Right forelimb (tissue), 1 donor: ENCODE measurements at regions not wholly inside any gene's neighbourhood (a gene's known extent, or its start where the extent isn't known, plus 50 kb on each side); places are given as distances from the start of the nearest gene placed in this dataset.
"Not testable (repeated sequence)": the region's sequence is repeated elsewhere in the genome, so short reads cannot be mapped to it uniquely, and the experiment has no call there.

Experiments used
- DNase-seq: peaks from one replicate; pipeline ENCODE4 v3.0.0-alpha.2; 2018

DNA sequence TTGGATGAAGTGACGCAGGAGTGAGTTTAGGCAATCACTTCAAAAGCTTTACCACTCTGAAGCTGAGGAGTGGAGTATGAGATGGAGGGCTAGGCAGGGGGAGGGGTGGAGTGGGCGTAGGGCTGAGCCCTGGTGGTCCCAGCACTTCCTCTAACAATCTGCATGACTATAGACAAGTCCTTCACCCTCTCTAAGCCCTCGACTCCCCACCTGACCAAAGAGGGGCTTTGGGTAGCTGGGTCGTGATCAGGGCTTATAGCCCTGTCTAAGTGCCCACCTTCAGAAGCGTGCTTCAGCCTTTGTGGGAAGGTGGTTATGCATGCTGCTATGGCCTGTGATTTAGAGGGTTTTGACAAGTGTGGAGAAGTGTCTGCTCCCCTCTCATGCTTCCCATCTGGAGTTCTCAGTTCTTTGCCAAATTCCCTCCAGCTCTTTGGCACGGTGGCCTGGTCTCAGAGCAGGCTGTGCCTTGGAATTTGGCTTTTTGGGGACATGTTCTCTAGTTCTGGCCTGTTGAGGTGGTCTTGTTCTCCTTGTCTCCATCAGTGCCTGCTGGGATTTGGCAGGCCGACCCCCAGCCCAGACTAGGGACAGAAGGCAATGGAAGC, 53.0 kb downstream of the ACTBL2 start:
- no peak for DNase-seq

DNA sequence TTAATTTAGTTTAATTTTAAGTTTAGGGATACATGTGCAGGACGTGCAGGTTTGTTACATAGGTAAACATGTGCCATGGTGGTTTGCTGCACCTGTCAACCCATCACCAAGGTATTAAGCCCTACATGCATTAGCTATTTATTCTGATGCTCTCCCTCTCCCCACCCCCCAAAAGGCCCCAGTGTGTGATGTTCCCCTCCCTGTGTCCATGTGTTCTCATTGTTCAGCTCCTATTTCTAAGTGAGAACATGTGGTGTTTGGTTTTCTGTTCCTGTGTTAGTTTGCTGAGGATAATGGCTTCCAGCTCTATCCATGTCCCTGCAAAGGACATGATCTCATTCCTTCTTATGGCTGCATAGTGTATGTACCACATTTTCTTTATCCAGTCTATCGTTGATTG, 53.6 kb downstream of the ACTBL2 start:
- not testable (repeated sequence) for DNase-seq

DNA sequence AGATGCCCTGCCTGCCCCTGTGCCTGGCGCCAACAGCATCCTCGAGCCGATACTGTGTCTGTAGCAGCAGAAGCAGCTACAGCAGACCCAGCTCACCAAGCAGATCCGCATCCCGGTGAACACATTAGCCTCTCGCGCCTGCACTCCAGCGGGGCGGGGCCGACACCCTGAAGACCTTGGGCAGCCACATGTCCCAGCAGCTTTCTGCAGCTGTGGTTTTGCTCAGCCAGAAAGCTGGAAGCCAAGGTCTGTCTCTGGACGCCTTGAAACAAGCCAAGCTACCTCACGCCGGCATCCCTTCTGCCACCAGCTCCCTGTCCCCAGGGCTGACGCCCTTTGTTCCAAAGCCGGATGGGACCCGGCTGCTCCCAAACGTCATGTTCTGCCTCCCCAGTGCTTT, 59.6 kb downstream of the ACTBL2 start:
- no peak for DNase-seq

DNA sequence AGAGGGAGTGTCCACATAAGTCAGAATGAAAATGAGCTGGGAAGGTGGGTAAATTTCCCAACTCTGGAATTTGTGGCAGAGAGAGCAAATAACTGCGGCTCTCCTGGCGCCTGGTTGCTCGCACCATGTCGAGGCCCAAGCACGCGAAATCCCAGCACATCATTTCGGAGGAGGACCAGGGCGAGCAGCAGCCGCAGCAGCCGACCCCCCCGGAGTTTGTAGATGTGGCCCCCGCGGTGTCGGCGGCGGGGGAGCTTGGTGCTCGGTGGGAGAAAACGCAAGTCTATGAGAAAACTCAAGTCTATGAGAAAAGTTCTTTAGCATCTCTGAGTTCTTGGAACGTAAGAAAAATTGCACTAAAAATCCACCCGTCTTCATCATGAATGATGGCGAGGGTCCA, 60.3 kb downstream of the ACTBL2 start:
- DNase-seq = no peak

DNA sequence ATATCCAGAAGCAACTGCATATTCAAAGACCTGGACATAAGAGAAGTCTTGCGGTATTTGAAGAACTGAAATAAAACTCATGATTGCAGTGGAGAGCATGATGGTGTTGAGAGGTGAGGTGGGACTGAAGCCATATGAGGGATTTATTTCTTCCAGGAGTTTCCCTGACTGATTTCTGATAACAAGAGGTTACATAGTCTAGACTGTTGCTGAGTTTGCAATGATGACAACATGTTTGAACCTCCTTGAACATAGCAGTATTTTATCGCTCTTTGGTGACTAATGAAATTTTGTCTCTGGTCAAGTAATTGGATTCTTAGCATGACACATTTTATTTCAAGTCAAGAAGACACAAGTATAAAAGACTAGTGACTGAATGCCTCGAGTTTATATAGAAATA, 61.8 kb downstream of the ACTBL2 start:
- DNase-seq = no peak

DNA sequence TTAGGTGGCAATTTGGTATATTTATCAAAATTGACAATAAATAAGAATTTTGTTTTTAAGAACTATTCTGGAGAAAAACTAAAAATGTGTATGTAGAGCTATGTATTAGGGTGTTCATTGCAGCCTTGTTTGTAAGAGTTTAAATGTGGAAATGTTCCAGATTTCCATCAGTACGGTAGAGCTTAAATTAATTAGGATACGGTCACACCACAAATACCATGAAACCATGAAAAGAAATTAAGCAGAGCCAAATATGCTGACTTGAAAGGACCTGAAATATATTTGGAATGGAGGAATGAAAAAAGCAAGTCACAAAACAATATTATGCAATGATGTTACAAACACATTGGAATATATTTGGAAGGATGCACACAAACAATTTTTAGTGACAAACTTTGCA, 64.6 kb downstream of the ACTBL2 start:
- no peak for DNase-seq

DNA sequence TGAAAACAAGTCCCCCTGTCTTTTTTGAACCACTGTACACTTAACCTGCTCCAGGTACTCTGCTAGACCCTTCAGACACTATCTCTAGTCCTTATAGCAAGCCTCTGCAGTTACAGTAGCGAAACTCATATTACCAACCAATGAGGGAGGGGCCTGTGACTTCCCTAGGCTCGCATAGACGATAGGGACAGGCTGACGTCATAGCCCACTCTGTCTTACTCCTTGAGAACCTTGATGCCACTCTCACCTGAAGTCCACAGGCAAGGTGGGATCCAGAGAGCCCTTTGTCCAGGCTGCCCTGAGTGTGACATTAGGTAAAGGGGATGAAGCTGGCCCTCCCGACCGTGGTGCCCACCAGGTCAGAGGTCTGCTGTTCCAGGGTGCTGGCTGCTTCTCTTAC, 65.3 kb downstream of the ACTBL2 start:
- no peak for DNase-seq

DNA sequence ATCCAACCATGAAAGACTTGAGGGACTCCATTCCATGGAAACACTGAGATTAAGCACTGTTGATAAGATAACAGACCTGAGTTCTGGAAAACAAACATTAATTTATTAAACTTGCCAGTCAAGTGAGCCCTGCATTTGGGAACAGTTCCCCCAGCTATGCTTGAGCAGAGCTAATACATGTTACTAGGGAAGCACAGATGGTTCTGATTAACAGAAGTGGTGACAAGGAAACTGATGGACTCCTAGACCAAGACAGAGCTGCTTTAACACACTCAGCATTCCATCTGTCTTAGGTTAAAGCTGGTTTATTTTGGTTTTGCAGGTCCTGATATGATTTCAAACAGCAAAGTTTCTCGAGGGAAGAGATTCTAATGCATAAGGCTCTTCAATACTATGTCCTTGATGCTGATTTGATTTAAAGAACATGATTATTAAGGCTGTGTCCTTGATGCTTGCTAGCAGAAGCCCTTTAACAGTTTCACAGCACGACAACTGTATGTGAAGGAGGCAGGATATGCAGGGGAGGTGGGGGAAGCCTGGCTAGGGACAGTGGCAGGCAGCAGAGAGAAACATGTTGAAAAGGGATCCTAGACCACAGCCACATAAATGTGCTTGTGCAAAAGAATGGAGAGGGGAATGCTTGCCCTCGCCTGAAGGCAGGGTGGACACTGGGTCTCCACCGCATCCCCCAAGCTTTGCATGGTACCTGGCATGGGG, 66.2 kb downstream of the ACTBL2 start:
- DNase-seq = no peak

DNA sequence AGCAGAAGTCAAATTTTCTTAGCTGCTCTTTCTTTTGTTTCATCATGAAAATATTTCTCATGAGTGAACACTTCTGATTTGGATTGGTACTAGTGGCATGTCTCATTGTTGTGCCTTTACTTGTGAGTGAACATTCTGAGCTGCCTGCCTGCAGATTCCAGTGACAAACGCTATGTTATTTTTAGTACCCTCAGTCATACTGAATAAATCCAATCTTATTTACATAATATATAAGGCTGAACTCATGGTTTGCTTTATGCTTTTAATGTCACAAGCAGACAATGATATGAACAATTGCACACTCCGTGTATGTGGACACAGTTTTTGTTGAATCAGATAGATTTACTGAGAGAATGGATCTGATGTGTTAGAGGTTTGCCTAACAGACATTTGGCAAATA, 67.8 kb downstream of the ACTBL2 start:
- no peak for DNase-seq

DNA sequence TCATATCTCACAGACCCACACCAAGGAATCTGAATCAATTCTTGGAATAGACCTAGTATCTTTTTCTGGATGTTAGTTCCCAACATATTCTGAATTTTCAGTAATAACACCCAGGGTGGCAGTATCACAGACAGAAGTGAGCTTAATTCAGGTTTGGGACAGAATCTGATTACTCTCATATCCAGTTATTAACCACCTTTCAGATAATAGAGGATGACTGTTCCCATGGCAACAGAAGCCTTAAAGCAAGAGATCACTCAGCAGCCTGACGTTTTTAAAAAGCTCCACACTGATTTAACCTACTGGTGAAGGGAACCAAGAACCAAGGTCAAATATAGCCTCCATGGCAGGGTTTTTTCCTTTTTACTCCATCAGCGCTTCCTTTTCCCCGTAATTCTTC, 68.4 kb downstream of the ACTBL2 start:
- no peak for DNase-seq

DNA sequence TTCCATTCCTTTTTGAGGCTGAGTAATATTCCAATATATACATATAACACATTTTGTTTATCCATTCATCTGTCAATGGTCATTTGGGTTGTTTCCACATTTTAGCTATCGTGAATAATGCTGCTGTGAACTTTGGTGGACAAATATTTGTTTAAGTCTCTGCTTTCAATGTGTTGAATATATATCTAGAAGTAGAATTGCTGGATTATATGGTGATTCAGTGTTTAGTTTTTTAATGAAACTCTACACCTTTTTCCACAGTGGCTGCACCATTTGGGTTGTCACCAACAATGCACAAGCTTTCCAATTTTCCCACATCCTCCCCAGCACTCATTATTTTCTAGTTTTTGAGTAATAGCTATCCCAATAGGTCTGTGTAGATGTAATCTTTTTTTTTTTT, 69.5 kb downstream of the ACTBL2 start:
- DNase-seq = no peak

DNA sequence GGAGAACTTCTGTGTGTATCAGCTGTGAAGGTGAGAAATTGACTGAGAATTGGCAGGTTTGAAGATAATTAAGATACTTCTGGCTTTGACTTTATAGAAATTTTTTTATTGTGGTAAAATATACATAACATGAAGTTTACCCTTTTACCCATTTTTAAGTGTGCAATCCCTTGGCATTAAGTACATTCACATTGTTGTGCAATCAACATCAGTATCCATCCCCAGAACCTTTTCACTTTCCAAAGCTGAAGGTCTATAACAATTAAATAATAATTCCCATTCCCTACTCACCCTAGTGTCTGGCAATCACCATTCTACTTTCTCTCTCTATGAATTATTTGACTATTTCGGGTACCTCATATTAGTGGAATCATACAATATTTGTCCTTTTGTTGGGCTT, 69.9 kb downstream of the ACTBL2 start:
- DNase-seq = no peak

DNA sequence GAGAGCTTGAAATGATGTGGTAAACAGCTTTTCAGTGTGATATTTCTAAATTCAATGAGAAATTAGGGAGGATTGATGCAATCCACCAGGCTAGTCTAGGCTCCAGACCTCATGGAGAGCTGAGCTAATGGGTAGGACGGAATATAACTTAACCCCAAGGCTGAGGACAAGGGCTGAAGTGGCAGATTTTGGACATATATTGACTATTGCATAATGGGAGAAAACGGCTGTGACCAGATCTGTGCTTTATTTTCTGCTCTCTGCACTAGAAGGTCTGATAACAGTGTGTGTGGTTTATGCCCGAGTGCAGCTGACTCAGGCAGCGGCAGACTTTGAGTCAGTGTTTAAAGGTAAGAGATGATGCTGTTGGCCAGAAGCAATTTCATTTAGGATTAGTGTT, 70.6 kb downstream of the ACTBL2 start:
- DNase-seq = no peak

DNA sequence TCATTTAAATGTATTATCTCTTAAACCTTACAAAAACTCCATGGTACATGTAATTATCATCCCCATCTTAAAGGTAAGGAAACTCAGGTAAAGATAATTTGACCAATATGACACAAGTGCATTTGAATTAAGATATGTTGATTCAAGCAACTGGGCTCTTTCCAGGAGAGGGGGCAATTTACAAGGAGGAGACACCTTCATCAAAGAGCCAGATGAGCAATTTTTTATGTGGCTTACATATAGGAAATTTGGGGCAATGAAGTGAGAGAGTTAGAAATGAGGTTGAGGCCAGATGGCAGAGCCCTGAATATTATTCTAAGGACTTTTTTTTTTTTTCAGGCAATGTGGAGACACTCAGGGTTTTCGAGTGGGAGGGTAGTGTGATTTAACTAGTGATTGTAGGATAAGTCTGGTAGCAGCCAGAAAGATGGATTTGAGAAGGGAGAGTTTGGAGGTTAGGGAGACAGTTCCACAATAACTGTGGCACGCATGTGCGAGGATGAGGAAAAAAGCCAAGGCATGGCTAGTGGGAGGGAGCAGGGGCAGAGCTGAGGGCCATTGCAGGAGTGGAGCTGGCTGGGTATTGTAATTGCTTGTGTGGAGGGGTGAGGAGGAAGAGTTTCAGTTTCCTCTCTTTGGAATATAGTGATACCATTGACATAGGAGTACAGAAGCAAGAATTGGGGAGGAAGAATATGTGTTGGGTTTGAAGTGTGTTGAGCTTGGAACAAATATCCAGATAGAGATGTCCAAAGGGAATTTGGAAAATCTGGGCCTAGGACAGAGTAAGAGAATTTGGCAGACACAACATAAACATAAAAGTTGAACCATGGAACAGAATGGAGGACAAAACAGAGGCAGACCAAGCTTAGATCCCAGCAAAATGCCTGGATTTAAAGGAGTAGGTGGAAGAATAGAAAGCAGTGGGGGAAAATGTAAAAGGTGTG, 72.0 kb downstream of the ACTBL2 start:
- no peak for DNase-seq

DNA sequence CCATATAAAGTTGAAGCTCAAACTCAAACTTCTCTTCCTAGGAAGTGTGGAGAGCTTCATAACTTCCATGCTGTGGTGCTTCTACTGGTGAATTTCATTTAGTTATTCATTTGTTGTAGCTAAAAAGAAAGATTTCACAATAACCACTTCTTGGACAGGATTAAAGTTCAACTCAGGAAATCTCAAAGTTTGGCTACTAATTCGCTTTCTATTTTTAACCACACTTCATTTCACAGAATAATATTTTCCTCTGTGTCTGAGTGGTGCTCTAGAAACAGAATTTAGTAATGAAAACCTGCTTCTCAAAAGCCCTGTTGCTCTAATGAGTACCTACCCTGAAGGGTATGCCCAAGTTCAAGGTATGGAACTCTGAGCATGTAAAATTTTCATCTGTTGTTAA, 73.9 kb downstream of the ACTBL2 start:
- DNase-seq = no peak

DNA sequence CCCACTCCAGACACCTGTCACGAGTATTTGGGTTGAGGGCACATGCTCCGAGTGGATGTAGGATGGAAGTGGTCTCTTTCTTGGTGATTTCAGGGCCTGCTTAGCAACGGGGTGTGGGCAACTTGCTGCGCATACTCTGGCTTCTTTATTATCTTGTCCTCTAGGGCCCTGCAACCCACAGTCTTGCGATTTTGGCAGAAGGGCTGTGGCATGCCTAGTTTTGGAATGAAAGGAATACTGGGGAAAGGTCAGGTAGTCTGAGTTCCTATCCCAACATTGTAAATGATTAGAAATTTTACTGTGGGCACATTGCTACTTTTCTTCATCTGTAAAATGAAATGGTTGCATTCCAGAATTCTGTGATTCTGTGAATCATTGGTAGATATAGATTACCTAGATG, 74.3 kb downstream of the ACTBL2 start:
- no peak for DNase-seq

DNA sequence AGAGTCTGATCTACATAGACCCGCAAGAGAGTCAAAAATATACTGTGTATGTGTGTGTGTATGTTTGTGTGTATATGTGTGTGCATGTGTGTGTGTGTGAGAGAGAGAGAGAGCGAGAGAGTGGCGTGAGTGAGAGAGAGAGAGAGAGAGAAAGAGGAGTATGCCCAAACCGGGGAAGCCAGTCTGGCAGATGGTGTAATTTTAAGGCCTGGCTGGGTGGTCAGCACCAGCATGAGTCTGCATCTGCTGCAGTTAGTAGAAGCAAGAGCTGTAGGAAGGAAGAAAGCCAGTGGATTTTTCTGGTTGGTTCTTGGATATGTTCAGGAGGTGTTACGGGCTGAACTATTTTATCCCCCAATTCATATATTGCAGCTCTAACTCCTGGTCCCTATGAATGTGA, 75.2 kb downstream of the ACTBL2 start:
- DNase-seq = no peak

DNA sequence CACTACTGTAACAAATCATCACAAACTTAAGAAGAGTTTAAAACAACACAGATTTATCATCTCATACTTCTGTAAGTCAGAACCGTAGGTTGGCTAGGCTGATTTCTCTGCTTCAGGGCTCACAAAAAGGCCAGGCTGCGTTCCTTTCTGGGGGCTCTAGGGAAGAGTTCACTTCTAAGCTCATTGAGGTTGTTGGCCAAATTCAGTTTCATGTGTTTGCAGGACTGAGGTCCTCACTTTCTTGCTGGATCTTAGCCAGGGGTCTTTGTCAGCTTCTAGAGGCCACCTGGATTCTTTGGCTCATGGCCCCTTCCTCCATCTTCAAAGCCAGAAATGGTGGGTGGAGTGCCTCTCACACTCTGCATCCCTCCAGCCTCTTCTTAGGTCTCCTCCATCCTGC, 76.0 kb downstream of the ACTBL2 start:
- DNase-seq = no peak

DNA sequence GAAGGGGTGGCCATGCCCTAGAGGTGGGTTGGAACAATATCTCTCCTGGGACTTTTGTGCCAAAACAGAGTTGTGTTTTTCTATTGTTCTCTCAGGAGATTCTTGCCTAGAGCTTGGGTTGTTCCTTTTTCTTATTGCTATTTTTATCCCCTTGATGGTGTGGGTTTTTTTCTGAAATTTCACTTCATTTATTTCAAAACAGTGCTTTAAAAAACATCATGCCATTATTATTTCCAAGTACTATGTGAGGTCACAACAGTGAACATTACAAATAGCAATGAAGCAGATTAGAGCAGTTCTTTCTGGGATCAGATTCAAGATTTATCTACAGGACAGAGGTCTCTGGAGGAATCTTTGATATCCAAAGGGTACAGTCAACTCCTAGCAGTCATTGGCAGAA, 76.6 kb downstream of the ACTBL2 start:
- no peak for DNase-seq

DNA sequence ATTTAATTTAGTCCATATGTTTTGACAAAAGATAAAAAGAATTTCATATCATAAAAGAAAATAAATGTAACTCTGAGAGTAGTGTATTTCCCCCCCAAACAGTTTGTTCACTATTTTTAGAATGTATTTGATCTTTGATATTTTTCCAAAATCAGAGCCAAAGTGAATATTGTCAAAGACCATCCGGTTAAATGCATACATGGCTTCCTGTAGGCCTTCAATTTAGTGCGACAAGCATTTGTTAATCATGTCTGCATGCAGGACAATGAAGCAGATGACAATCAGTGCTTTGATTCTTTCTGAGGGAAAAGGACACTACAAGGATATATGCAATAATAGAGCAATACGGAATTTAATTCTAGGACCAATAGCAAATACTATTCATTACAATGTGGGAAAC, 79.8 kb downstream of the ACTBL2 start:
- DNase-seq = no peak

DNA sequence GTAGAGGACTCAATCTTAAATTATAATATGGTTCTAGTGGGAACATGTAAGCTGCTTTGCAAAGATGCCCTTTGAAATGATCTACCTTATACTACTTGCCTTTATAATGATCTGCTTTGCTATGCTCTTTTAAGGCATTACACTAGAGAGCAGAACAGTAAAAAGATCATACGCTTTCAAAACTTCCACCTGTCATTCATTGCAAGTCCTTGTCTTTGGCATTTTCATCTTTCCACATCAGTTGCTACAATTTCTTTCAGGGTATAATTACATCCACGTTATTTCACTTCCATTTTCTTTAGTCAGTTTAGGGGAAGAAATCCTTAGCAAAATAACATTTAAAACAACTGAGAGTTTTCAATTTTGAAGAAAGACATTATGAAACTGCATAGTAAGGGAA, 80.3 kb downstream of the ACTBL2 start:
- no peak for DNase-seq

DNA sequence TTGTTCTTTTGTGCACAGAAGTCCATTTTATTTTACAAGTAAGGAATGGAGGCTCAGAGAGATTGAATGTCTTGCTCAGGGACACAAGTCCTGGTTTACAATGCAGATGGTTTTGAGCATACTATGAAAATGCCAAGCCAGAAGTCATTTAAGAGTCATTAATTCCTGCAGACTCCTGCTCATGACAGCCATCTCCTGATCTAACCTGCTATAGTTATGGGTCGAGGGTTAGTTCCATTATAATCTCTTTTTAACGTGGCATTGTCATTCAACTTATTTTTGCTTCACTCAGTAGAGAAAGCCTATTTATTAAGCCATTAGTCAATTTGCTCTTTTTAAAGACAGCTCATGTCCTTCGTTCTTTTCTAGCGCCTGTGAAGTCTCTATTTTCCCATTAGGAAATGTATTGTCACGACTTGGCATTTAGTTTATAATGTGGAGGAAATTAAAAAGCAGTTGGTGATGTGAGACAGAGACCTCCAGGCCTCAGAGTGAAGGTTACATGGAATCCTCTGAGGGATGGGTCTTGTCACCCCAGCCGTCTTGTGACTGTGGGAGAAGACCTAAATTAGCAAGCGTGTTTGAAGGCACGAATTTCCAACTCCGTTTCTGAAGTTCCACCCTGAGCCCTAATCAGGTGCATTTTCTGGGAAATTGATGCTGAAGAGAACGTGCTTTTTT, 84.1 kb downstream of the ACTBL2 start:
- no peak for DNase-seq

DNA sequence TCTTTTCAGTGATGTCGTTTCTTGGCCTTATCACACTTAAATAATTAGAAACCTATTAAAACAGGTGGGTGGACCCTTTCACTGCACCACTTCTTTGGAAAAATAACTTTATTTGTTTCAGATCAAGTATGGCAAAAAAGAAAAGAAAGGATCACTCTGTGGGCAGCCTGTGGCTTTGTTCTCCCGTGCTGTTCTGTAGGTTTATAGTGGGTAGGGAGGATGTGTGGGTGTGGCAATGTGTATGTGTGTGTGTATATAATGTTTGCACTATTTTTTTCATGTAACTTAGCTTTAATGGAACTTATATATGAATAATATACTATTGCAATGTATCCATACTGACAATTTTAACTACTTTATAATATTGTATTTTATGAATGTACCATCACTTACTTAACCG, 85.9 kb downstream of the ACTBL2 start:
- no peak for DNase-seq
